Muscle layer of duodenum (tissue), 2 donors: ENCODE measurements at regions not wholly inside any gene's neighbourhood (a gene's known extent, or its start where the extent isn't known, plus 50 kb on each side); places are given as distances from the start of the nearest gene placed in this dataset.

Source experiments
- H3K27ac ChIP-seq: one replicate; pipeline ENCODE4 v1.7.0; 2013; ENCODE audit warnings: mild to moderate bottlenecking, low read length
- H3K27me3 ChIP-seq: one replicate; pipeline ENCODE4 v1.7.0; 2013; ENCODE audit warnings: low read depth, mild to moderate bottlenecking, control low read depth, low read length
- H3K36me3 ChIP-seq, 2 donors: one replicate each; pipeline ENCODE4 v1.7.0; 2013; ENCODE audit warnings: low read length in 2 of 2, control low read depth in 1 of 2, mild to moderate bottlenecking in 1 of 2; ENCODE audit not compliant: insufficient read depth in 2 of 2, control insufficient read depth in 1 of 2
- H3K4me1 ChIP-seq, 2 donors: one replicate each; pipeline ENCODE4 v1.7.0; 2013; ENCODE audit warnings: low read length in 2 of 2, mild to moderate bottlenecking in 2 of 2, control low read depth in 1 of 2, moderate library complexity in 1 of 2; ENCODE audit not compliant: insufficient read depth in 2 of 2, control insufficient read depth in 1 of 2
- H3K4me3 ChIP-seq, 2 donors: one replicate each; pipeline ENCODE4 v1.7.0; 2013; ENCODE audit warnings: low read length in 2 of 2, low read depth in 1 of 2, mild to moderate bottlenecking in 1 of 2
- H3K9me3 ChIP-seq, 2 donors: one replicate each; pipeline ENCODE4 v1.7.0; 2013; ENCODE audit warnings: low read length in 2 of 2, control low read depth in 1 of 2, mild to moderate bottlenecking in 1 of 2; ENCODE audit not compliant: control insufficient read depth in 1 of 2
- donor health status: healthy.

- Histone ChIP-seq H3K27me3 (no peaks in the 10 kb centered on the region), H3K27ac (no peak overlapping the region), H3K36me3 (no peaks in the 10 kb centered on the region), H3K4me3 (no peak overlapping the region), H3K4me1 (peaks cover 4 to 30% of the 10 kb centered on the region in 2 donors), H3K9me3 (no peaks in the 10 kb centered on the region)
These were observed 183.1 kb upstream of the POU2AF2 start for GRCh38 chr11:111062420-111062819.

DNA sequence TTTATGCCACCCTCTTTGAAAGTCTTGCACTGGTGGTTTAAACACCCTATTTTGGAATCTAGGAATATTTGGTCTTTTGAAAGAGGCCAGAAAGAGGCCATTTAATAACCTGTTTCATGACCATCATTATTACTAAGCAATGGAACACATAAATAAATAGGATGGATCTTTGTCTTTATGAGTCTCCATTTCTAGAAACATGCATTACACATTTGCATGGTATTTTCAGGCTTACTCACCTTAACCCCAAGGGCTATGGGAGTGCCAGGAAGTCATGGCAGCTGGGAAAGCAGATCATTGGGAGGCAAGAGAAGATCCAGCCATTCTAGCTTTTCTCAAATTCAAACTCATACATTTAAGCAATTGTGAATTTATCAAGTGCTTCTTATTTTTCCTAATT is 185.8 kb upstream of the POU2AF2 start:
- Histone ChIP-seq H3K4me3 (no peak overlapping the region), H3K27me3 (no peaks in the 10 kb centered on the region), H3K9me3 (peaks cover 0 to 4% of the 10 kb centered on the region in 2 donors), H3K36me3 (no peaks in the 10 kb centered on the region), H3K27ac (no peak overlapping the region), H3K4me1 (peaks cover 4 to 15% of the 10 kb centered on the region in 2 donors)

DNA sequence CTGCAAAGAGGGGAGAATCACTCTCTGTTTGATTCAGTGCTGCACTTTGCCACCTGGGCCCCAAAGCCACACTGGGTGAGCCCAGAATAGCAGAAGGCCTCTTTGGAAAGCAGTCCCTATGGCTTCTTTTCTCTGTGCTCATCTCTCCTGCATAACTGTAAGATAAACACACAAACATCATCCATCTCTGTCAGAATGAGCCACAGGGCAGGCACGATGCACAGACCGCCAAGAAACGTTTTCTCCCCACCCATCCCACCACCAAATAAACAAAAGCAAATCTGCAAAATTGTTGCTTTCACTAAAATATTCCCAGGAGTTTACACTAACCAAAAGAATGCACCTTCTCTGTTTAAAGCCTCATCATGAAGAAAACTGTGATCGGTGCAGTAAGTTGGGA is 196.4 kb upstream of the POU2AF2 start:
- Histone ChIP-seq H3K4me3 (no peak overlapping the region), H3K27ac (no peak overlapping the region), H3K9me3 (no peaks in the 10 kb centered on the region), H3K36me3 (no peaks in the 10 kb centered on the region), H3K4me1 (no peaks in the 10 kb centered on the region), H3K27me3 (no peaks in the 10 kb centered on the region)

- Histone ChIP-seq H3K27me3 (no peaks in the 10 kb centered on the region), H3K4me3 (no peak overlapping the region), H3K9me3 (no peaks in the 10 kb centered on the region), H3K4me1 (no peaks in the 10 kb centered on the region), H3K36me3 (no peaks in the 10 kb centered on the region), H3K27ac (no peak overlapping the region)
These were observed 198.2 kb upstream of the POU2AF2 start for GRCh38 chr11:111047374-111047773.

- no peaks in the 10 kb centered on the region for H3K4me1 ChIP-seq
- H3K4me3 ChIP-seq, result no peak overlapping the region
- no peaks in the 10 kb centered on the region for H3K9me3 ChIP-seq
- H3K36me3 ChIP-seq, result no peaks in the 10 kb centered on the region
- H3K27me3 ChIP-seq, result no peaks in the 10 kb centered on the region
- no peak overlapping the region for H3K27ac ChIP-seq
These were observed 199.2 kb upstream of the POU2AF2 start for GRCh38 chr11:111046291-111046690.

DNA sequence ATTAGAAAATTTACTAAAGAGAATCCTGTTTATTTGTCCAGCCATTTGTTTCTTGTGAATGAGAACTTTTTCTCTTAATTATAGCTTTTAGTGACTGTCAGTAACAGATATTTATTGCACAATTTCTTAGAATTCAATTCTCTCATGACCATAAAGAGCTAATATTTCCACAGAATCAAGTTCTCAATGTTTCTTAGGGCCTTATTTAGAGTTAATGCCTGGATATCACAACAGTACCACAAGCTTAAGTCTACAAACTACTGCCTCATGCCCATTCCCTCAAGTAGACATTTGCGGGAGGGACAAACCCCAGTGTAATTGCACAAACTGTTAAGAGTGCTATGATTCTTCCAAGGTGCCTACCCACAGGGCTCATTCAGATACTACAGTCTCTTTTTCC is 199.7 kb upstream of the POU2AF2 start:
- Histone ChIP-seq H3K4me3 (no peak overlapping the region), H3K36me3 (no peaks in the 10 kb centered on the region), H3K4me1 (no peaks in the 10 kb centered on the region), H3K27ac (no peak overlapping the region), H3K9me3 (no peaks in the 10 kb centered on the region), H3K27me3 (no peaks in the 10 kb centered on the region)

GRCh38 chr11:111045407-111045803 is 200.1 kb upstream of the POU2AF2 start:
- no peak overlapping the region for H3K4me3 ChIP-seq
- no peaks in the 10 kb centered on the region for H3K4me1 ChIP-seq
- no peak overlapping the region for H3K27ac ChIP-seq
- H3K9me3 ChIP-seq, result no peaks in the 10 kb centered on the region
- H3K36me3 ChIP-seq, result no peaks in the 10 kb centered on the region
- H3K27me3 ChIP-seq, result no peaks in the 10 kb centered on the region

GRCh38 chr11:111044751-111045406 is 200.6 kb upstream of the POU2AF2 start:
- Histone ChIP-seq H3K27me3 (no peaks in the 10 kb centered on the region), H3K9me3 (no peaks in the 10 kb centered on the region), H3K4me1 (no peaks in the 10 kb centered on the region), H3K4me3 (no peak overlapping the region), H3K36me3 (no peaks in the 10 kb centered on the region), H3K27ac (no peak overlapping the region)

DNA sequence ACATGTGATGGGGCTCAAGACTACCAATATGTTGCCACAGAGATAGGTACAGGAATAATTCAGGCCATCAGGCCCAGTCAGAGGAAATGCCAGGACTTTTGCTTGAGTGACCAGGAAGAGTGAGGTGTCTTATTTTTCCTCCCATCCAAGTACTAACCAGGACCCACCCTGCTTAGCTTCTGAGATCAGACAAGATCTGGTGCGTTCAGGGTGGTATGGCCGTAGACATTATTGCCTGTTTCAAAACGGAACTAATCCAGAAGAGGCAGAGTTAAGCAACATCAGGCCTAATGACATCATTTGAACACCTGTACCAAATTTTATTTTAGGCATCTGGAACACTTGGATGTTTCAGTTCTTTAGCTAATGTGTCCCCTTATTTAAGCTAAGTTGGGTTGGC is 205.5 kb upstream of the POU2AF2 start:
- no peaks in the 10 kb centered on the region for H3K27me3 ChIP-seq
- H3K27ac ChIP-seq, result no peak overlapping the region
- no peaks in the 10 kb centered on the region for H3K36me3 ChIP-seq
- H3K4me1 ChIP-seq, result no peaks in the 10 kb centered on the region
- no peaks in the 10 kb centered on the region for H3K9me3 ChIP-seq
- H3K4me3 ChIP-seq, result no peak overlapping the region

DNA sequence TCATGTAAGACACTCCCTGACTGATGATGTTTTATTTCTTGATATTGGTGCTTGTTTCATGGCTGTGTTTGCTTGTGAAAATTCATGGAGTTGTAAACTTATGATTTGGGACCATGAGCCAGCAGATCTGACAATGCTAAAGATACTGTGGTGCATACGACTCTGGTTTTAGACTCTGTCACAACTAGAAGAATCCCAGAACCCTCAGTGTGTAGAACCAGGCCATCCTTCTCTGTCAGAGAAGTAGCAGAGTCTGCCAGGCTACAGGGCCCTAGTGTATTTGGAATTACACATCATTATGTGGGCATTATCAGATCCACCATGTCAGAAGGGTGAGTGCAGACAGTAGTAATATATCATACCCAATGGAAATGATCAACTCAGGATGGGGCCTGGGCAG is 209.8 kb upstream of the POU2AF2 start:
- H3K27me3 ChIP-seq, result no peaks in the 10 kb centered on the region
- H3K4me1 ChIP-seq, result no peaks in the 10 kb centered on the region
- no peaks in the 10 kb centered on the region for H3K9me3 ChIP-seq
- H3K36me3 ChIP-seq, result no peaks in the 10 kb centered on the region
- no peak overlapping the region for H3K4me3 ChIP-seq
- H3K27ac ChIP-seq, result no peak overlapping the region

DNA sequence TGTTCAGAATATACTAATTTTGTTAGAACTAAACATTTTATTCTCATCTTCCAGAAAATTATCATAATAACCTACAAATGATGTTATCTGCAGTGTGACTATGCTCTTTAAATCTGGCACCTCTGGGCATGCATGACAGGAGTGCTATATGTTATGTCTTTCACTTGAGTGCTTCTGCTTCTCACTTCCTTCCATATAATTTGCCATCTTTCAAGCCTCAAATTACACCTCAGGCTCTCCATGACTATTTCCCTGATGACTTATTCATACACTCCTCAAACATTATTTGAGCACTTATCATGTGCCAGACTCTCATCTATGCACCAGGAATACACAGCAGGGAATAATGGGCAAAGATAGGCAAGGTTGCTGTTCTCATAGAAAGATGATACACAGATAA is 219.3 kb upstream of the POU2AF2 start:
- peaks cover 0 to 3% of the 10 kb centered on the region in 2 donors for H3K9me3 ChIP-seq
- H3K4me1 ChIP-seq, result no peaks in the 10 kb centered on the region
- no peak overlapping the region for H3K27ac ChIP-seq
- H3K36me3 ChIP-seq, result no peaks in the 10 kb centered on the region
- no peaks in the 10 kb centered on the region for H3K27me3 ChIP-seq
- H3K4me3 ChIP-seq, result no peak overlapping the region

DNA sequence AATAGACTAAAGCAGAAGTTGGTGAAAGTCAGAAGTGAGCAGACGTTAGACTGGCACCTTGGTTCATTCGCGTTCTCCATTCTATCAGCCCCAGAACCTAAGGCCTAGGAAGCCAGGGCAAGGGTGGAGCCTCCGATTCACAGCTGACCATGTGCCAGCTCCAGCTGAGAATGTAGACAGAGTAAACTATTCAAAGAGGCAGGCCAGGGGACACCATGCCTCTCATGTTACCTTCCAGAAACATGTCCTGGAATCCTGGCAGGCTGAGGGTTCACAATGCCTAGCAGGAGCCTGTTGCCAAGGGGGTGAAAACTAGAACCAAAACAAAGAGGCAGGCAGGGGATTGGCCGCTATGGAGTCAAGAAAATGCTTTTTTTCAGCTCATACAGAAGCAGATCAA is 224.4 kb upstream of the POU2AF2 start:
- Histone ChIP-seq H3K4me3 (no peak overlapping the region), H3K4me1 (peaks cover 0 to 10% of the 10 kb centered on the region in 2 donors), H3K27ac (no peak overlapping the region), H3K36me3 (no peaks in the 10 kb centered on the region), H3K27me3 (no peaks in the 10 kb centered on the region), H3K9me3 (no peaks in the 10 kb centered on the region)
